Colonic mucosa (tissue), 4 donors: ENCODE measurements at regions not wholly inside any gene's neighbourhood (a gene's known extent, or its start where the extent isn't known, plus 50 kb on each side); places are given as distances from the start of the nearest gene placed in this dataset.

ENCODE experiments used
- DNase-seq: peaks from one replicate; pipeline ENCODE4 v3.0.0-alpha.2; 2020
- H3K27ac ChIP-seq: fragments of 200-600 bp; one replicate; pipeline ENCODE4 v1.8.0; 2021
- H3K27me3 ChIP-seq: fragments of 200-600 bp; one replicate; pipeline ENCODE4 v1.8.0; 2021
- H3K36me3 ChIP-seq: fragments of 200-600 bp; one replicate; pipeline ENCODE4 v1.8.0; 2021
- H3K4me1 ChIP-seq: fragments of 200-600 bp; one replicate; pipeline ENCODE4 v1.8.0; 2021; ENCODE audit warnings: mild to moderate bottlenecking
- H3K4me3 ChIP-seq: fragments of 200-600 bp; one replicate; pipeline ENCODE4 v1.8.0; 2021
- H3K9ac ChIP-seq, 2 donors: one replicate each; pipeline ENCODE4 v1.7.0; 2013; ENCODE audit warnings: control low read depth in 2 of 2, low read depth in 2 of 2, low read length in 2 of 2
- H3K9me3 ChIP-seq: fragments of 200-600 bp; one replicate; pipeline ENCODE4 v1.8.0; 2021
- CTCF ChIP-seq: fragments of 200-600 bp; IDR thresholded peaks from one replicate; pipeline ENCODE4 v1.8.0; 2022; ENCODE audit warnings: antibody characterized with exemption, mild to moderate bottlenecking
- intact Hi-C: fragments of 100-400 bp; cut with DNase I; formaldehyde crosslinking; loops from one replicate; pipeline ENCODE4 v1.14.1; 2022
- donor health status: healthy.
- donor health status: DM: no; HTN: no; CAD: no.
- donor health status: DM: no; HTN: no; CAD: no.

DNA sequence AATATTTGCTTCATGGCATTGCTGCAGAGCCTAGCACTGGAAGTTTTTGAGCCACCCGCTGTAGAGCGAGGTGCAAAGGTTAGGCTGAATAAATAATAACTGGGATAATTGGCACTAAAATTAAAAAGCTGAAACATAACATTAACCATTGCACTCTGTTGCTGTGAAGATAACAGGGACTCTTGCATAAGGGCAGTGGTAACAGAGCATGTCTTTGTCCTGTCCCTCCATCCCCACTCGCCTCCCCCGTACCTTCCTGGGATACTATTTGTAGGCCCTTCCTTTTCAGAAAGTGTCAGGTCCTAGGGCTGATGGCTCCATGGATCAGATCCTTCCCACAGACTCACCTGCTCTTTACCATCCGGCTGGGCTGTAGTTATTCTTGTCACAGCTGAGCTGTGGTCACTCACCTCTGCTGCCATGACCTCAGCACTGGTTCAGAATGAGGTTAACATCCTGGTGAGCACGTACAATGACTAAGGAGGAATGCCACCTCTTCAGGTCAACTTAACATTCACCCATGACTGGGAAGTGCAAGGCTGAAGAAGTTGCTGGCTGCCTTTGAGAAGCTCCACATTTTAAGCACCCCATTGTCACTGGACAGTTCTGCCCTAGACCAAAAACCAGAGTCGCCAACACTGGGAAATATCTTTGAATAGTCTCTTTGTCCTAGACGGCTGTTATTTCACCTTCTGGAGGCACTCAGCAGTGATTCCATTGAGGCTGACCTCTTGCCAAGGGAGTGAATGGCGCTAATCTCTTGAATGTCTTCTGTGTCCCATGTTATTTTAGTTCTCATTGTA lies 103.2 kb upstream of the KIRREL3 start:
- Histone ChIP-seq H3K27ac (no peak overlapping the region), H3K9ac (no peak overlapping the region), H3K27me3 (no peaks in the 10 kb centered on the region), H3K4me1 (no peaks in the 10 kb centered on the region), H3K36me3 (no peaks in the 10 kb centered on the region), H3K9me3 (no peaks in the 10 kb centered on the region), H3K4me3 (no peak overlapping the region)
- intact Hi-C loops: no loop called here
- no peak for TF ChIP-seq CTCF
- DNase-seq: no peak

GRCh38 chr11:127098684-127099083 lies 98.1 kb upstream of the KIRREL3 start:
- intact Hi-C loops: no loop called here
- DNase-seq: no peak
- no peaks in the 10 kb centered on the region for H3K9me3 ChIP-seq
- H3K36me3 ChIP-seq: no peaks in the 10 kb centered on the region
- no peak overlapping the region for H3K27ac ChIP-seq
- TF ChIP-seq CTCF: no peak
- no peaks in the 10 kb centered on the region for H3K27me3 ChIP-seq
- H3K4me3 ChIP-seq: no peak overlapping the region
- H3K4me1 ChIP-seq: no peaks in the 10 kb centered on the region
- H3K9ac ChIP-seq: no peak overlapping the region

DNA sequence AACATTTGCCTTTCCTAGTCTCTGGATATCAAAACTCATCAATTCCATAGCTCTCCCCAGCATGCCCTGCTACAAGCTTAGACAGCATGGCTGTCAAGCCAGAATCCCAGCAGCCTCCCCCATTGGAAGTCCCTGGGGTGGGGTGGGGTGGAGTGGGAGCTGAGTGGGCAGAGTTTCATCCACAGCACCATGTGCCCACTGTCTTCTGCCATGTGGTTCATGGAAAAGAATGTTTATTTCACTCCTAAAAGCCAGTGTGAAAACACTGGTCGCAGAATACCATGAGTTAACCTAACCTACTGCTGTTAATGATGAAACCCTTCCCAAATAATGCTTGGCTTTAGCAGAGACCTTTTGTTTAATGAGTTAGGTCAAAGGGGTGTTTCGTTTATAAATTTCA lies 80.2 kb upstream of the KIRREL3 start:
- no peak overlapping the region for H3K4me3 ChIP-seq
- TF ChIP-seq CTCF: no peak
- no peaks in the 10 kb centered on the region for H3K9me3 ChIP-seq
- no peaks in the 10 kb centered on the region for H3K4me1 ChIP-seq
- H3K36me3 ChIP-seq: no peaks in the 10 kb centered on the region
- no peak for DNase-seq
- H3K9ac ChIP-seq: no peak overlapping the region
- no peak overlapping the region for H3K27ac ChIP-seq
- no peaks in the 10 kb centered on the region for H3K27me3 ChIP-seq
- intact Hi-C loops: no loop called here

DNA sequence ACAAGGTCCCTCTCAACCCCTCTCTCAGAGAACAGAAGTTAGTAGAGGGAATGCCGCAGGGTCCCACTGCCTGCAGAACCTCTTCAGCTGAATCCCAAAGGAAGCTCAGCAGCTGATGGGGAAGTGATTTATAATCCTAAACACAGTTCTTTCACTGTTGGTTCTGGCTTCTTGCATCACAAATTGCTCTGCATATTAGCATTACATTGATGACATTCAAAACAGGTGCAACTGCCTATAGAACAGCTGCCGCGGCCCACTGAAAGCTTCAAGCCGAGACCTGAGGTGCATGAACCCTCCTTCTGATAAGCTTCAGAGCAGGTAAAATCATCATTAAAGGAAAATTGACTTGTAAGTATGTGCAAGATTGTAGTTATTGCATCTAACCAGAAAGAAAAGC lies 75.2 kb upstream of the KIRREL3 start:
- no peak overlapping the region for H3K27ac ChIP-seq
- H3K27me3 ChIP-seq: no peaks in the 10 kb centered on the region
- H3K9ac ChIP-seq: no peak overlapping the region
- no peak for DNase-seq
- intact Hi-C loops: loop anchor here (2.0 kb wide), 1 partner anchor 71 kb away; no protein-coding TSS in a partner anchor
- H3K9me3 ChIP-seq: no peaks in the 10 kb centered on the region
- no peak for TF ChIP-seq CTCF
- no peak overlapping the region for H3K4me3 ChIP-seq
- H3K36me3 ChIP-seq: no peaks in the 10 kb centered on the region
- H3K4me1 ChIP-seq: no peaks in the 10 kb centered on the region

DNA sequence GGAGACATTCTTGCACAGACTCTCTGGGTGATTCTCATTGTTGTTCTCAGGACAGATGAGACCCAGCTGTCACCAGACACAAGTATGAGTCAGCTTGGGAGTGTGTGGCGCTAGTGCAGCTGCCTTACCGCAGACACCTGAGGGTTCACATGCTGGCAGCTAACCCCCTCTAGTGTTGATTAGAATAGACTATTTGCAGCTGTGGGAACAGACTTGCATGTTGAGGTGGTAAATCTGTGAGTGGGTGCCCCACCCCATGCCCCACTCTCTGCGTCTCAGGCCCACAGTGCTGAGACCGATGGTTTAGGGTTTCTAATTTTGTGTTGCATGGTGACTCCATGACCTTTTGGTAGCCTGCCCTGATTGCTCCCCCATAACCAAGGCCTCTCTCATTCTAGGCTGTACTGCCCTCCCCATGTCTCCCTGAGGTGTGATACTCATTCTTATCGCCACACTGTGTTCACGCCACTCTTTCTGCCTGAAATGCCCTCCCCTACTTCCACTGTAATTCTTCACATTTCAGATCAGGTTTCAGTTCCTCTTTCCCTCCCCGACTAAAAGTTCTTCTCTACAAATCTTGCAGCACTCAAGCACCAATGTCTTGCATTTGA lies 73.7 kb upstream of the KIRREL3 start:
- no peaks in the 10 kb centered on the region for H3K27me3 ChIP-seq
- H3K9me3 ChIP-seq: no peaks in the 10 kb centered on the region
- no peak overlapping the region for H3K4me3 ChIP-seq
- no peak overlapping the region for H3K9ac ChIP-seq
- peak; percentile 37 for DNase-seq
- no peak overlapping the region for H3K27ac ChIP-seq
- H3K36me3 ChIP-seq: no peaks in the 10 kb centered on the region
- no peak for TF ChIP-seq CTCF
- H3K4me1 ChIP-seq: no peaks in the 10 kb centered on the region
- intact Hi-C loops: loop anchor here (2.0 to 5.0 kb wide), 2 partner anchors 69 to 357 kb away; no protein-coding TSS in a partner anchor
